C4-2B (cell line): ENCODE measurements at regions not wholly inside any gene's neighbourhood (a gene's known extent, or its start where the extent isn't known, plus 50 kb on each side); places are given as distances from the start of the nearest gene placed in this dataset.

Experiments used
- H3K27ac ChIP-seq: fragments of 450-650 bp; 2 replicates; pipeline ENCODE4 v1.5.1; 2017
- ZFX ChIP-seq: fragments of 450-650 bp; IDR thresholded peaks from 2 replicates; pipeline ENCODE4 v1.6.1; 2017
- TF ChIP-seq, protein P1 (sequence below): fragments of 450-650 bp; conservative IDR thresholded peaks from 2 replicates; pipeline ENCODE4 v1.5.1; 2017; ENCODE audit warnings: mild to moderate bottlenecking

DNA sequence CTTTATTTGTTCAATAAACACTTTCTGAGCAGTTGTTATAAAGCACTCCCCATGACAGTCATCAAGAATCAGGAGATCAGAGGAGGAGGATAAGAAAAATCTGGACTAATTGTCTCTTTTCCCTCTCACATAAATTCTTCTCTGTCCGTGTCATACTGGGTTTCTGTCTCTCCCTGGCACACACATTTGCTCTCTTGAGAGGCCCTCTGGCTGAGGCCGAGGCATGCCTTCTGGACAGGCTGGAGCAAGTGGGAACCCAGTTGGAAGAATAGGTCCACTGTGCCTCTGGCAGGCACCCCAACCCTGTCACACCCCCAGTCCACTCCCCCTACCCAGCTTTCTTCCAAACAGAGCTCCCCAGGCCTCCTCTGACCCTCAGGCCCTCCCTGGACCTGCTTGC is 315.8 kb downstream of the UACA start:
- TF ChIP-seq ZFX, result no peak
- TF ChIP-seq, protein P1, sequence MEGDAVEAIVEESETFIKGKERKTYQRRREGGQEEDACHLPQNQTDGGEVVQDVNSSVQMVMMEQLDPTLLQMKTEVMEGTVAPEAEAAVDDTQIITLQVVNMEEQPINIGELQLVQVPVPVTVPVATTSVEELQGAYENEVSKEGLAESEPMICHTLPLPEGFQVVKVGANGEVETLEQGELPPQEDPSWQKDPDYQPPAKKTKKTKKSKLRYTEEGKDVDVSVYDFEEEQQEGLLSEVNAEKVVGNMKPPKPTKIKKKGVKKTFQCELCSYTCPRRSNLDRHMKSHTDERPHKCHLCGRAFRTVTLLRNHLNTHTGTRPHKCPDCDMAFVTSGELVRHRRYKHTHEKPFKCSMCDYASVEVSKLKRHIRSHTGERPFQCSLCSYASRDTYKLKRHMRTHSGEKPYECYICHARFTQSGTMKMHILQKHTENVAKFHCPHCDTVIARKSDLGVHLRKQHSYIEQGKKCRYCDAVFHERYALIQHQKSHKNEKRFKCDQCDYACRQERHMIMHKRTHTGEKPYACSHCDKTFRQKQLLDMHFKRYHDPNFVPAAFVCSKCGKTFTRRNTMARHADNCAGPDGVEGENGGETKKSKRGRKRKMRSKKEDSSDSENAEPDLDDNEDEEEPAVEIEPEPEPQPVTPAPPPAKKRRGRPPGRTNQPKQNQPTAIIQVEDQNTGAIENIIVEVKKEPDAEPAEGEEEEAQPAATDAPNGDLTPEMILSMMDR, result no peak
- H3K27ac ChIP-seq, result no peak overlapping the region

DNA sequence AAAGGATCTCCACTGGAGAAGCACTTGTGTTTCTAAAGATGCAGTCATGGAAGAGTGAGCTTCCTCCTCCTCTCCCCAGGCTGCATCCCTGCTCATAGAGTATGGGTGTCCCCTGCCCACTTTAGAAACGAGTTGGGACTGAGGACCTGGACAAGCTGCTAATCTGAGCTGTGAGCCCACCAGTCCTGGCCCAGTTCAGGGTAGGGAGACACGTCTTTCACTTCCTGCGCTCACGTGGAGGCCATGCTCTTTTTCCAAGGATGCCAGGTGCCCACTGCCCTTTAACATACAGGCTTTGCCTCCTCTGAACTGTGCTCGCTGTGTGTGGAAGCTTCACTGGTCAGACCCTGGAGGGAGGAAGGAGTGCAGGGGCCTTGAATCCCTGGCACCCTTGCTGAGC is 316.3 kb downstream of the UACA start:
- TF ChIP-seq, protein P1, result no peak
- H3K27ac ChIP-seq, result no peak overlapping the region

DNA sequence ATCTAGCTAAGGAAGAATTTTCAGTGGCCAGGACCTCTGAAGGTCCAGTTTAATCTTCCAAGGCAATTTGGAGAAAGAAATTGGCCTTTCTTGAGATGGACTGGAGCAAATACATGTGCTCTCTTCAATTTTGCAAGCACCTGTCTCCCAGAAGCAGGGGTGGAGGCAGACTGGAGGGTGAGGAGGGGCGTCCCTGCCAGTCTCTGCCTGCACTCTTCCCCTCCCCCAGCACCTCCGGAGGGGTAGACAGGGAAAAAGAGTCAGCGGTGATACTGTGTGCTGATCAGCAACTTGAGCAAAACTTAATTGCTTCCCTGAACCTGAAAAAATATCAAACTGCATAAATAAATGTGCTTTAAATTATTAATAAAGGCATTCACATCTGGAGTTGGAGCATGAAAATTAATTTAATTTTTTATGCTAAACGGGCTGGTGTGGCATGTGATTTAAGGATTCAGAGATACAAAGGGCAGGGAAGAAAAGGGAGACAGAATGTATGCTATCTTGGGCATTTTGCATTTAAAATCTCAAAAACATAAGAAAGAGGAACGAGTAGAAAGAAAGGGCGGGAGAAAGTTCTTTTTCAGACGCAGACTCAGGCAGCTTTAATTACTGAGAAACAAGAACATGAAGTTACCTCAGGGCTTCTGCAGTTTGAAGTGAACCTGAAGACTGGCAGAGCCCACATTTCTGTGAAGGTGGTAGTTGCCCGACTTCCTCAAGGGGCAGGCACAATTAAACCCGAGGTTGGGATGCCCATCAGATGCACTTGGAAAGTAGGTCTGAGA is 319.7 kb downstream of the UACA start:
- TF ChIP-seq ZFX, result no peak
- TF ChIP-seq, protein P1, result no peak
- H3K27ac ChIP-seq, result no peak overlapping the region

DNA sequence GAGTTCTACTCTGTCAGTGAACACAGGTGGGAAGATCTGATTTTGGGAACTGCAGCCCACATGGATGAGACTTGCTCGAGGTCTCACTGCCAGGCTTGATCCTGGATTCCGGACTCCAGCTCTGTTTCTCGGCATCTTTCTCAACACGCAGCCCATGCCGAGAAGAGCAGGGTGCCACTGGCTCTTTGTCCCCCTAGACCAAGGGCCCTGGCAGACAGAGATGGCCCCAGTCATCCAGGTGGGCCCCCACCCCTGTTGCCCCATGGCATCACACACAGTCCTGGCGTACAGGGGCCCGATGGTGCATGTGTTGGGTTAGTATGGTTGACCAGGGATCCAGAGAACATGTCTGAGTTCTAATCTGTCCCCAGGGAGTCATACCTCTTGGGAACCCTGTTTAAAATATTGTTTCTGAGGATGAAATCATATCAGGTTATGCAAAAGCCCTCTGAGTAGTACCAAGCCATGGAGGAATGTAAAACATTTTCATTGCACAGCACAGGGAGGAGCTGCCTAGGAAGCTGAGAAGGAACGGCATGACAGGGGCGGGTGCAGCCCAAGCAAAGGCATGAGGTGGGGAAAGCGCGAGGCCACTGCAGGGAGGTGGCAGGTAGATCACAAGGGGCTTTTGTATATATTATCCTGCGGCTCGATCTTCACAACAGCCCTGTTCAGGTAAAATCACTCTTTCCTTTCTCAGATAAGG is 320.6 kb downstream of the UACA start:
- no peak for TF ChIP-seq ZFX
- TF ChIP-seq, protein P1, result no peak
- H3K27ac ChIP-seq, result no peak overlapping the region

DNA sequence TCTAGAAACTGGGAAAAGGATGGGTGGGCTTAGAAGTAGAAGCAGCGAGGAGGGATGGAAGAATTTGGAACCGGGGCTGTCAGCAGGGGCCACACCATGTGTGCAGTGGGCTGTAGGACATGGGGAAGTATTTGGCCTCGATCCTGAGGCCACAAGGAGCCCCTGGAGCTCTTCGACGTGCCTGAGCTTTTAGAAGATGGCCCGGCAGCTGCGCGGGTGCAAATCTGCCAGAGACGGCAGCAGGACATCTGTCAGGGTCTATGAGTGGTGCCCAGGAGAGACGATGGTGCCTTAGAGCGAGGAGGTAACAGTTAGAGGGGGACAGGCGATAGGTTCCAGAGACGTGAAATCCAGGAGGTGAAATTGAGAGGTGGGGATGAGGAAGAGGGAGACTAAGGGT is 321.1 kb downstream of the UACA start:
- H3K27ac ChIP-seq, result no peak overlapping the region
- no peak for TF ChIP-seq ZFX
- TF ChIP-seq, protein P1, result no peak

DNA sequence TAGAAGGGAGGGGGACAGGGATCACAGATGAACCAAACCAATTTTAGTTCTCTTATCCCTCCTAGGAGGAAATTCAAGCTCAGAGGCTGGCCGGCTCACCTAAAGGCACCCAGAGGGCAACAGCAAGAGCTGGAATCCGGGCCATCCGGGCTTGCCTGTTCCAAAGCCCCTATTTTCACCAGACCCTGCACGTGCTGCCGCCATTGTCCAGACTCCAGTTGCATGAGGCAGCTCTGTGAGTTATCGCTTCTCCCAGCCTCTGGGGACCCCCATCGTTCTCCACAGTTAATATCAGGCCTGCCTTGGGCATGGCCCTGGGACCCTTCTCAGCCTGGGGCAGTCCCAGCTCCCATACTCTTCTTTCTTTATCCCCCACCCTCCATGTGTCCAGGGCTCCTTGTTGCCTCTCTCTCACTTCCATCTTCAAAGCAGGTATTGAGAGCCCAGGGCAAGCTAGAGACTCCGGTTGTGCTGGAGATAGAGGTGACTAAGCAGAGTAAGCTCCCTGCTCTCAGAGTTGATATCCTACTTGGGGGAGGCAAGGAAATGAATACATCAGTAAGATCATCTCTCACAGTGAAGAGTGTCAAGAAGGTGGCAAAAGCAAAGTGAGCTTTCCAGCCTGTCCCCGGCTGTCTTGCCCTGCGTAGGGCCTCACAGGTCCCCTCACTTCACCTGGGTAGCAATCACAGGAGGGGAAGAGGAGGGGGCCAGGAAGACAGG is 322.8 kb downstream of the UACA start:
- TF ChIP-seq, protein P1, result no peak
- no peak for TF ChIP-seq ZFX
- no peak overlapping the region for H3K27ac ChIP-seq

DNA sequence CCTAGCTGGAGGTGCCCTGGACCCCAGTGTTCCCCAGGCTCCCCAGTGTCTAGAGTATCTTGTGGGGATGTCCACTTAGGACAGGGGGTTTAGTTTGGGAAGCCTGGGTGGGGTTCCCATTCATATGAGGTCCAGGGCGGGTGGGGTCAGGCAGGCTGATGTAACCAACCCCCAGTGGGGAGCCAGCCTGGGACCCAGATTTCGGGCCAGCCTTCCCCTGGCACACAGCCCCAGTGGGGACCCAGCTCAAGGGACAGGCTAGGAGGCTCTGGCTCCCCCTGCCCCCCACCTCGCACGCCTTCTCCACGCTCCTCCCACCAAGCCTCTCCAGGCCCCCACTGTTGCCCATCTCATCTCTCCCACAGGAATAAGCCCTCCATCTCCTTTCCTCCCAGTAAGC is 323.5 kb downstream of the UACA start:
- TF ChIP-seq, protein P1, result no peak
- no peak for TF ChIP-seq ZFX
- no peak overlapping the region for H3K27ac ChIP-seq
